Kidney tubule cell (primary cell): ENCODE measurements at regions not wholly inside any gene's neighbourhood (a gene's known extent, or its start where the extent isn't known, plus 50 kb on each side); places are given as distances from the start of the nearest gene placed in this dataset.
"Not testable (repeated sequence)": the region's sequence is repeated elsewhere in the genome, so short reads cannot be mapped to it uniquely, and the experiment has no call there.

Experiments used
- DNase-seq: peaks from one replicate; pipeline ENCODE4 v3.0.0-alpha.2; 2018; ENCODE audit warnings: low spot score

DNA sequence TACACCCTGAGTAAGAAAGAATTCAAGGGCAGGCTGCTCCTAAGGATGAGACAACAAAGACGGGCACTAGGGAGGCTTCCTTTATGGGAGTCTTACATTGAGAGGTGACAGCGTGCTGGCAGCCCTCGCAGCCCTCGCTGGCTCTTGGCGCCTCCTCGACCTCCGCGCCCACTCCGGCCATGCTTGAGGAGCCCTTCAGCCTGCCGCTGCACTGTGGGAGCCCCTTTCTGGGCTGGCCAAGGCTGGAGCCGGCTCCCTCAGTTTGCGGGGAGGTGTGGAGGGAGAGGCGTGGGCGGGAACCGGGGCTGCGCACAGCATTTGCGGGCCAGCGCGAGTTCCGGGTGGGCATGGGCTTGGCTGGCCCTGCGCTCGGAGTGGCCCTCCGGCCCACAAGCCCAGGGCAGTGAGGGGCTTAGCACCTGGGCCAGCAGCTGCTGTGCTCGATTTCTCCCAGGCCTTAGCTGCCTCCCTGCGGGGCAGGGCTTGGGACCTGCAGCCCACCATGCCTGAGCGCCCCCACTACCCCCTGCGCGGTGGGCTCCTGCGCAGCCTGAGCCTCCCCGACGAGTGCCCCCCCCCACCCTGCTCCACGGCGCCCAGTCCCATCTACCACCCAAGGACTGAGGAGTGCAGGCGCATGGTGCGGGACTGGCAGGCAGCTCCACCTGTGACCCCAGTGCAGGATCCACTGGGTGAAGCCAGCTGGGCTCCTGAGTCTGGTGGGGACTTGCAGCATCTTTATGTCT is 75.3 kb downstream of the BARX1 start:
- not testable (repeated sequence) for DNase-seq

DNA sequence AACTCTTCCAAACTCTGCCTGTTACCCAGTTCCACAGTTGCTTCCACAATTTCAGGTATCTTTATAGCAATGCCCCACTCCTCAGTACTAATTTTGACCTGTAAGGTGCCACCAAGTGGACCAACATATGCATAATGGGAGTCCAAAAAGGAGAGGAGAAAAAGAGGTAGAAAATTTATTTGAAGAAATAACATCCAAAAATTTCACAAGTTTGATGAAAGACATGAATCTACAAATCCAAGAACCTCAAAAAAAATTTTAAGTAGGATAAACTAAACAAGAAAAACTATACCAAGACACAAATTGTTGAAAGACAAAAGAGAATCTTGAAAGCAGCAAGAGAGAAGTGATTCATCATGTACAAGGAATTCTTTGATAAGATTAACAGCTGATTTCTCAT is 79.8 kb downstream of the BARX1 start:
- no peak for DNase-seq

DNA sequence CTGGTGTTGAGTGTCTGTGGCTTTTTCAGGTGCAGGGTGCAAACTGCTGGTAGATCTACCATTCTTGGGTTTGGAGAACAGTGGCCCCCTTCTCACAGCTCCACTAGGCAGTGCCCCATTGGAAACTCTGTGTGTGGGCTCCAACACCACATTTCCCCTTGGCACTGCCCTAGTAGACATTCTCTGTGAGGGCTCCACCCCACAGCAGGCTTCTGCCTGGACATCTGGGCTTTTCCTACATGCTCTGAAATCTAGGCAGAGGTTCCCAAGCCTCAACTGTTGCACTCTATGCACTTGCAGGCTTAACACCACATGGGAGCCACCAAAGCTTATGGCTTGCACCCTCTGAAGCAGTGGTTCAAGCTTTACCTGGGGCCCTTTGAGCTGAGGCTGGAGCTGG is 80.9 kb downstream of the BARX1 start:
- no peak for DNase-seq

DNA sequence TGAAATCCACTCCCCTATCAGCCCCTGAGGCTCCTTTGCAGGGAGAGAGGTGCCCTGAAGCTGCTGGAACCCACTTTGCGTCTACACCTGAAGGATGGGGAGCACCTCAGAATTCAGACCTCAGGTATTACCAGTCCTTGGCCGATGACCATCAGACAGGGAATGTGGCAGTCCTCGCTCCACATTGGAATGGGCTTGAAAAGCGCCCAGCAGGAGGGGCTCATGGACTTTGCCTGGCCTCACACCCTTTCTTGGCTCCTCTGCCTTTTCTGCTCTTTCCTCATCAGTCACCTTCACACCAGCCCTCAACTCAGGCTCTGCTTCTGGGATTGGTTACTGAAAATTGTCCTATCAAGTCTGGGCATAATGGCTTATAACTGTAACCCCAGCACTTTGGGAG is 83.9 kb downstream of the BARX1 start:
- no peak for DNase-seq

DNA sequence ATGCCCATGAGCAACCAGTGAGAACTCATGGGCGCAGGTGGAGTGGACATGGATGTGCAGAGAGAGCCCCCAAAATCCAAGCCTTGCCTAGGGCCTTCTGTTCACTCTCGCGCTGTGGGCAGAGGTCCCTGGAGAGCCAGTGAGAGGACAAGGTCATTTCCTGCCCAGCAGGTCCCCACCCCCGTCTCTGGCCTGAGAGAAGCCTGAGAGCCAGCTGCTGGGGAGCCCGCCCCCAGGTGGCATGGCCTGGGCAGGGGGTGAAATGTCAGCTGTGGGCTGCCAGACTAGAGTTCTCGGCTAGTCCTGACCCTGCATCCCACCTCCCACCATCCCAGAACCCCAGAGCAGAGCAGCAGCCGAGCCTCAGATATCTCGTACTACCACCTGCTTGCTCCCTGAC is 85.3 kb downstream of the BARX1 start:
- no peak for DNase-seq

DNA sequence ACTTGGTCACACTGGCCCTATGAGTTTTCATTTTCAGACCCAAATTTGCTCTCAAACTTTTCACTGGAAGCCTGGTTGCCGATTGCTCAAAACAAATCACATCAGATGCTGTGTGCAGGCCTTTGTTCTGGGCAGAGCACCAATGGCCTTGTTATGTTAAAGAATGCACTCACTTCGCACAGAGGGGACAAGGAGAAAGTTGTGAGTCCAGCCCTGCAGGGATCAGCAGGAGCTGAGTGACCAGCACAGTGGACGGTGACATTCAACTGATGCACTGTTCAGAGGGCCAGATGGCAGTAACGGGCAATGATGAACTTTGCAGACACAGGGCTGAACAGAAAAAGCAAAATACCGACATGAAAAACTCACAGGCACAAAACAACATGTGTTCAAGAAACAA is 86.1 kb downstream of the BARX1 start:
- no peak for DNase-seq

DNA sequence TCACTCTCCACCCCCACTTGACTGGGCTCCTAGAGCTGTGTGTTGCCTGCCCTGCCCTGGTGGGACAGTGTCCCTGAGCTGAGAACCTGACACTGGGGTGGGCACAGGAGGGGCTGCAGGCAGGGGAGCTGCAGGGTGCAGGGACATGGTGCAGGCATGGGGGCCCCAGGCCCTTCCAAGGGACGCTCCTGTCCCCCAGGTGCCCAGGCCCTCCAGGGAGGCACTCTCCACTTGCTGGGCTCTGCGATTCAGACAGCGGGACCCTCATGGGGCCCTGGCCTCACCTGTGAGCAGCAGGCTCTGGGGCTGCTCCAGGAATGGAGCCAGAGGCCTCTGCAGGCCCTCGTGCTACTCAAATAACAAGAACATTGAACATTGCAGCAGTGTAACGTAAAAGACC is 89.4 kb downstream of the BARX1 start:
- DNase-seq: no peak

DNA sequence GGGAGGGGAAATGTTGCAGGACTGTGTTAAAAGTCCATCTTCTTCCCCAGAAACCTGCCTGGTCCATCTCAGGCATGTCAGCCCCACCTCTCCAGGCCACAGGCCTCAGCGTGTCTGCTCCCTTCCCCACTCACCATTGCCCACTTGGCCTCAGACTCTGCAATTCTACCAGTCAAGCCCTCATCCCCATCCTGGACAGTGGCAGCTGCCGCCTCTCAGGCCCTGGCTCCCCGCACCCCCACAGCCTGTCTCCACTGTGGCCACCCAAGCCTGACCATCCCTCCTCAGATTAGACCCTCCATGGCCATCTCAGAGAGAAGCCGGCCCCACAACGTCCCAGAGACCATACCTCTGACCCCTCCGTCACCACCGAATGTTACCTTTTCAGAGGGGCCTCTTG is 89.9 kb downstream of the BARX1 start:
- no peak for DNase-seq

DNA sequence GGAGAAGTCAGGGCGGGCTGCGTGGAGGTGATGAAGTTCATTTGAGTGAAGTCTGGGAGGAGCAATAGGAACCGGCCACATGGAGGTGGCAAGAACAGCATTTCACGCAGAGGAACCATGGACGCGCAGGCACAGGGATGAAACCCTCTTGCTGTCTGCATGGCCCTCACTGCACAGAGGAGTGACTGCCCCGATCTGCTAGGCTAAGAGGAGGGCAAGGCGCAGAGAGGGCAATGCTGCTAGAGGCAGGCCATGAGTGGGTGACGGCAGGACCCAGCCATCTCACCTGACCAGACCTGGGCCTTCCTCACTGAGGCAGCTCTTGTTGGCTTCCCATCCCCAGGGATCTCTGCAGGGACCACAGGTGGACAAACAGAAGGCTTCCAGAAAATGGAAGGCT is 90.3 kb downstream of the BARX1 start:
- DNase-seq: no peak

DNA sequence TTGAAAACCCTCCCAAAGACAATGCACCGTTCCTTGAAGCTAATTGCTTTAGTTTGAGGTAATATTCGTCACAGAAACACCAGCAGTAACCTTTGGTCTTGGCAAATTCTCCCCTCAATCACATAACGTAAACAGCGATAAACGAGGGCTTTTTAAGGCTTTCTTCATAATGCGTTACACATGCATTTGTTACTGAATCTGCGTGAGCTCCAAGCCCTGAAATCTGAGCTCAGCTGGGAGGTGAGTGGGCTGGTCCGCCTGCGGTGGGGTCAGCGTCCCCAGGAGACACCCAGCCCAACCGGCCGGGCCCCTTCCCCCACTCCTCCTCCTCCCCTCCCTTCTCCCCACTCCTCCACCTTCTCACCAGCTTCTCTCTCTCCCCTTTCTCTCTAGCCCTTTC is 91.1 kb downstream of the BARX1 start:
- DNase-seq: no peak

DNA sequence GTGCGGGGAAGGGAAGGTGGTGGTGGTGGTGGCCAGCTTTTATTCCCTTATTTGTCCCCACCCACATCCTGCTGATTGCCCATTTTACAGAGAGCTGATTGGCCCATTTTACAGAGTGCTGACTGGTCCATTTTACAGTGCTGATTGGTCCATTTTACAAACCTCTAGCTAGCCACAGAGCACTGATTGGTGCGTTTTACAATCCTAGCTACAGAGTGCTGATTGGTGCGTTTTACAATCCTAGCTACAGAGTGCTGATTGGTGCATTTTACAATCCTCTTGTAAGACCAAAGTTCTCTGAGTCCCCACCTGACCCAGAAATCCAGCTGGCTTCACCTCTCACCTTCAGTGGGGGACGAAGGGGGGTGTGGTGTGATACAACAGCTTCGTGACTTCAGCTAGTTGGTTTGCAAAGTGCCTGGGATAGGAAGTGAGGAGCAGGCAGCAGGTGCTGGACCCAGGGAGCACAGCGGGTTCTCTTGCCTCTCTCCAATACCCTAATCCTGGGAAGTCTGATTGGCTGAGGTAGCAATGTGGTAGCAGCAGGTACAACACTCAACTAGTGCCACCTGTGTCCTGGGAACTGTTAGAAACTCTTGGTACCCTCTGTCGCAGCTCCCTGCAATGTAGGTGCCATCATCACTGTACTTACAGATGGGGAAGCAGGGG is 92.1 kb downstream of the BARX1 start:
- no peak for DNase-seq

DNA sequence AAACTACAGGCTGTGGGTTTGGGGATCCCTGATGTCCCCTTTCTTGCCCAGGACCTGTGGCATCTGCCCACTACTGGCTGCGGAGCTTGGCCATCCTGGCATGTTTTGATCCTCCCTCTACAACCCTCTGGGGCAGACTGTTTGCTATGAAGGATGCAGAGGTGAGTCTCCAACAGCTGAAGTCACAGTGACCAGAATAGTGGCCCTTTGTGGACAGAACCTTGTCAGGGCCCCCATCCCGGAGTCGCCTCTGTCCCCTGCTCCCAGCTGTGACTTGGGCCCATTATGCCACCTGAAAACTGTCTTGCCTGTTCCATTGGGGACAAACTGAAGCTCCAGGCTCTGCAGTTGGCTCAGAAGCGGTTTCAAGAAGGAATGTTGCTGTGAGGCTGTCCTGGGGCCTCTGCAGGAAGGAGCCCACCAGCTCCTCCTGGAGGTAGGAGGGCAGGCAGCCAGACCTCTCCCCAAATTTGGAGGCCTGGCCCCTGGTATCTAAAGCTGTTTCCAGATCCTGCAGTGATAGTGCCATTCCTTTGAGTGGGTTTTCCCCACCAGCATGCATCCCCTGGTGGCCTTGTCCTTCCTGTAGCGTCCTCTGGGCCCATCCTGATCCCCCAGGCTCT is 93.3 kb downstream of the BARX1 start:
- DNase-seq: no peak

DNA sequence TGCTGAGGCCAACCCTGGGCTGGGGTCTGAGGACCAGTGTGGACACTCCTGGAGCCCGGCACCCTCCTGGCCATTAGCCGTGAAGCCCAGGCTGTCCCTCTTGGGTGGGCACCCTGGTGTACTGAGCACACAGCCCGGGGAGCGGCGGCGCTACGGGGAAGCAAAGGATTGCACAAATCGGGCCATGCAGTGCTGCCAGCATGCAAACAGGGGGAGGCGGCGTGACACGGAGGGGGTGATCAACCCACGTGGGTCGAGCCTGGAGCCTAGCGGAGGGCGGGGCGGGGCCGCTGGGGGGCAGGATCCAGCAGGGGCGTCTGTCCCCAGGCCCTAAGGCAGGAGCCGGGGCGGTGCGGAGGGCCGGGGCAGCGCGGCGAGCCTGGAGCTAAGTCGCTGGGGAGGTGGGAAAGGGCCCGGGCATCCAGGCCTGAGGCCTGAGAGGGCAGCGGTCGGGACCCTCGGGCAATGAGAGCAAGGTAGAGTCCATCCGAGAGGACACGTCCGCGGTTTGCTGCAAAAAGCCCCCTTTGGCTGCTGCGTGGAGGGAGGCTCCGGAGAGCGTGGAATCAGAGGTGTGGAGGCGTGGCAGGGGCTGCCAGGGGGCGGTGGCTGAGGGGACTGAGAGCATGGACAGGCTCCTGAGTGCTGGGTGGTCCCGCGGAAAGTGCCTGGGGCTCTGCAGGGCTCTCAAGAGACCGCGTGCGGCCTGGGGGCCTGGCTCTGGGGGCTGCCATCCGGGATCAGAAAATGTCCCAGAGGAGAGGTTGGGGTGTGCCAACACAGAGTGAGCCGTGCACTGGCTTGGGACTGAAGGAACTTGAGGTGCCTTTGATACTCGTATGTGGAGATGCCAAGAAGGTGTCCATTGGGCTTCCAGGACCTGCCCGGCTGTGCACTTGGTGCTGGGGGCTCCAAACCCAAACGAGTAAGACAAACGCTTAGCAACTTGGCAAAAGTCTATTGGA is 94.2 kb downstream of the BARX1 start:
- no peak for DNase-seq

DNA sequence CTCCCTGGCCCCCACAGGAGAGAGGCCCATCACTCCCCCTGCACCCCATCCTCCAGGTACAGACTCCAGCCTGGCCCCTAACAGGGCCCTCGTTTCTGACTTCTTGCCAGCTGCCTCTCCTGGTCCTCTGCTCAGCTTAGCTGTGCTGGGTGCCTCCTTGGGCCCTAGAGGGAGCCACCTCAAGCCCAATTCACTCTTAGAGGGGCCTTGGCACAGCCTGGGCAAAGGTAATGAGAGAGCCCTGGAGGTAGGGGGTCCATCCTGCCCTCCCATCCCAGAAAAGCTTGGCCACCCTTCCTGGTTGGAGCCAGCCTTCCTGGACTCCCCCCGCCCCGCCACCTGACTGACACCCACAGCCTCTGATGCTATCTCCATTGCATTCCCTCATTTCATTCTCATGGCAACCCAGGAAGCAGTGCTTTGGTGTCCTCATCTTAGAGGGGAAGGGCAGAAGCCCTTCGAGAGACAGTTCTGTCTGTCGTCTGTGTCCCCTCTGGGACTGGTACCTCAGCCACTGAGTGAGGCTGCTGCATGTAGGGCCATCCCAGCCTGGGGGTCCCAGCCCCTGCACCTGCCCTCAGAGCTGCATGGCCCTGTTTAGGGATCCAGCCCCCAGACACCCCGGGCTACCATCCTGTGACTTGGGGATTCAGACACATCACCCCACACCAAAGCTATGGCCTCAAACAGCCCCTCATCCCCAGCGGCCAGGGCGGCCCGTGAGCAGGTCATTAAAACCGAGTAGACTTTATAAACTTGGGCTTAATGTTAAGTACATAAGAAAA is 95.5 kb downstream of the BARX1 start:
- no peak for DNase-seq

DNA sequence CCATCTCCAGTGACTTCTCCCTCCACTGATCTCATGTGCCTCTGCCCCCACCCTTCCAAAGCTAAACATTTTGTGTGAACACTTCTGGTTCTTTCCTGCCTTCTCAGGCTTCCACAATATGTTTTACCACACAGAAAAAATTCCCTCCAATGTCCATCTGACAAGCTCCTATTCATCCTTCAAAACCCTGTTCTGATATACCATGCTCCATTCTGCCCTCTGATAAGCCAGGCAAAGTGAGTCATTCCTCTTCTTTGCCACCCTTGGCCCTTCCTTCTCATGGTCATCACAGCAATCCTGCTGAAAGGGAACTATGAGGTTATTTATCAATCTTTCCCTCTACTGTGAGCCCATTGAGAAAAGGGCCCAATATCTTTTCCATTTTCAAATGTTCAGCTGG is 97.6 kb downstream of the BARX1 start:
- DNase-seq: no peak

DNA sequence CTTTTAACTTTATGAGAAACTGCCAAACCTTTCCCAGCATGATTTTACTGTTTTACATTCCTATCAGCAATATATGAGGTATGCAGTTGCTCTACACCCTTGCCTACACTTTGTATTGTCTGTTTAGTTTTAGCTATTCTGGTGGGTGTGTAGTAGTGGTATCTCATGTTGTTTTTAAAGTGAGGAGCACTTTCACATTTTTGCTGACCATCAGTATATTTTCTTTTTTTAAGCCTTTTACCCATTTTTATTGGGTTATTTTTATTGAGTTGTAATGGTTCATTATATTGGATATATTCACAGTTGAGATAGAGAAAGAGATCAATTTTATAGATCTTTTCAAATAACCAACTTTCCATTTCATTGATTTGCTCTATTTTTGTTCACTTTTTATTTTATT is 102.4 kb downstream of the BARX1 start:
- DNase-seq: no peak

DNA sequence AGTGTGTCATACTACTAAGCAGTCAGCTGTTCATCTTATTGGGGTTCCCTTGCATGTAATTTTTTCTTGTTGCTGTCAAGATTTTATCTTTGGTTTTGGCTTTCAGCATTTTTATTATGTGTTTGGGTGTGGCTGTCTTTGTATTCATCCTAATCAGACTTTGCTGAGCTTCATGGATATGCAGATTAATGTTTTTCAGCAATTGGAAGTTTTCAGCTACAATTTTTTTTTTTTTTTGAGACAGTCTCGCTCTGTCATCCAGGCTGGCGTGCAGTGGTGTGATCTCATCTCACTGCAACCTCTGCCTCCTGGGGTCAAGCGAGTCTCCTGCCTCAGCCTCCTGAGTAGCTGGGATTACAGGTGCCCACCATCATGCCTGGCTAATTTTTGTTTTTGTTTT is 108.8 kb downstream of the BARX1 start:
- no peak for DNase-seq

DNA sequence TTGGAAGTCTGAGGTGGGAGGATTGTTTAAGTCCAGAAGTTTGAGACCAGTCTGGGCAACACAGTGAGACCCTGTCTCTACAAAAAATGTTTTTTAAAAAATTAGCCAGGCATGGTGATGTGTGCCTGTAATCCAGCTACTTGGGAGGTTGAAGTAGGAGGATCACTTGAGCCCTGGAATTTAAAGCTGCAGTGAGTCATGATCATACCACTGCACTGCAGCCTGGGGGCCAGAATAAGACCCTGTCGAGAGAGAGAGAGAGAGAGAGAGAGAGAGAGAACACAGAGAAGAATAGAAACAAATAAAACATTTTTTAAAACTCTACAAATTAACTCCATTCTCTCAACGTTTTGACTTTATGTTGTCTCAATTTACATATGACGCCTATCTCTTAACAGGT is 111.8 kb downstream of the BARX1 start:
- no peak for DNase-seq

DNA sequence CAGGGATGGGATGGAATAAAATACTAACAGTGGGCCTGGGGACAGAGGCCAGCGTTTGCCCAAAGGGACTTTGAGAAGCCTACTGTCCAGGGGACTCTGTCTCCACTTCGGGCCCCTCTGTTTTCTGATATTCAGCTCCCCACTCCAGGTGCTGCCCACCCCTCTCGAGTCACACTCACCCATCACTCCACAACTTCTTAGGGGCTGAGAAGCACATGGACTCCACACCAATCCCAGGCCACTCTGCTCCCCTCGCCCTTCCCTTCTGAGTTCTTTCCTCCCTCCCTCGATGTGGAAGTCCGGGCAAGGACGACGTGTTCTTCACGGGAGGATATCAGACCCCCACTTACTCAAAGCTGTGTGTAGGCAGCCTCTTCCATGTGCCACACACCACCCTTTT is 124.5 kb downstream of the BARX1 start:
- DNase-seq: no peak

DNA sequence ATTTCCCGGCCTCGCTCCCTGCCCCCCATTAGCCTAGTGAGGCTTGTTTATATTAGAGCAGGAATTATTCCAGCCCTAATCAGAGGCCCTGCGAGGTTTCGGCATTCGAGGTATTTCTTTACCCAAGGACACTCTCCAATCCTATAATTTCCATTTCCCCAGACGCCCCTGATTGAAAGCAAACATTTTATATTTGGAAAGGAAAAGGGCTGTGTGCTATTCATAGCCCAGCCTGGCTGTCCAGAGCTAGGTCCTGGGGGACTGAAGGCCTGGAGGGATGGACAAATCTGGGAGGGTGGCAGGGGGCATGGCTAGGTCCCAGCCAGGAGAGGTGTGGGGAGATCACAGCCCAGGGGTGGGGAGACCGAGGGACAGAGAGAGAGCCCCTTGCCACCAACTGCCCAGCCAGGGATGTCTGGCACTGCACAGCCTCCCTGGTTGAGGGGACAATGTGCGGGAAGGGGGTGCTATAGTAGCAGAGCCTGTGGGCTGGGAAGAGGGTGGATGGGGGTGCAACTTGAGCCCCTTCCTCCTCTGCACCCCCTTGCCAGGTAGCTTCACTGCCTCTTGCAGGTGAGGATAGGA is 125.1 kb downstream of the BARX1 start:
- no peak for DNase-seq
